Iris pigment epithelial cell (primary cell): ENCODE measurements at regions not wholly inside any gene's neighbourhood (a gene's known extent, or its start where the extent isn't known, plus 50 kb on each side); places are given as distances from the start of the nearest gene placed in this dataset.
A peak's percentile ranks its signal among the peaks of the same experiment; 100 is the strongest.
"Not testable (repeated sequence)": the region's sequence is repeated elsewhere in the genome, so short reads cannot be mapped to it uniquely, and the experiment has no call there.

Experiments used
- DNase-seq: peaks from one replicate; pipeline ENCODE4 v3.0.0-alpha.2; 2011; ENCODE audit warnings: low read depth

DNA sequence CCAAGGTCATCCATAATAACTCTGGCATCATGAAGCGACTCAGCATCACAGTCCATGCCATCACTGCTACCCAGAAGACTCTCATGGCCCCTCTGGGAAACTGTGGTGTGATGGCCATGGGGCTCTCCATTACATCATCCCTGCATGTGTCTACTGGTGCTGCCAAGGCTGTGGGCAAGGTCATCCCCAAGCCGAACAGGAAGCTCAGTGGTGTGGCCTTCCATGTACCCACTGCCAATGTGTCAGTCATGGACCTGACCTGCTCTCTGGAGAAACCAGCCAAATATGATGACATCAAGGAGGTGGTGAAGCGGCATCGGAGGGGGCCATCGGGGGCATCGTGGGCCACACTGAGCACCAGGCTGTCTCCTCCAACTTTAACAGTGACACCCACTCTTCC, 65.1 kb upstream of the ARHGAP29 start:
- no peak for DNase-seq

DNA sequence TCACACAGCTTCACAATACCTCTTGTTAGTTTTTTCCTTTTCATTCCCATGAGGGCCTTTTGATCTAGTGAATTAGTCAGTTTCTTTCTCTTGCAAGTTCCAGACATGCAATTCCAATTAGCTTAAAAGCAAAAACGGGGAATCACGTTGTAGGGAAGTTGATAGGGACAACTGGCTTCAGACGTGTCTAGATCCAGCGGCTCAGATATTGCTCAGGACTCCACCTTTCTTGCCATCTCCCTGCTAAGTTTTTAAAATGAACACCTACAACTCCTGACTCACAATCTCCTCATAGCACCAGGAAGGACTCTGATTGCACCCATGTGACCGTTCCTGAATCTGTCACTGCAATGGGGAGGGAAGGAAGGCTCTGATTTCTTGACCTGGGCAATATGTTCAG, 63.8 kb upstream of the ARHGAP29 start:
- no peak for DNase-seq

DNA sequence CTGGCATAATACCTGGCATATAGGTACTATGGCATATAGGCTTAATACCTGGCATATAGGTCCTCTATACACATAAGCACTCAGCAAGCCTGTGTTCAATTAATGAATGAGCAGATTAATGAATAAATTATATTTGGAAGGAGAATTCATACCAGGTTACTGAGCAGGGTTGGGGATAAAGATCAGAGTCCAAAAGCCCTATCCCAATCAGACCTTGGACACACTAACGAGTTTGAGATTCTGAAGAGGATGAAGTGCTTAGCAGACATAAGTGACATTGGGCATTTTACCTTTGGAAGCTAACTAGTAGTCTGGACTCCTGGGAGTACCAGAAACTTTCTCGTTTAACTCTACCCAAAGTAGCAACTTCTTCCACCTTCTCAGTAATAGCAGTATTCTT, 63.3 kb upstream of the ARHGAP29 start:
- no peak for DNase-seq

GRCh38 chr1:94299627-94300553, 62.5 kb upstream of the ARHGAP29 start:
- DNase-seq = peak; percentile 87

DNA sequence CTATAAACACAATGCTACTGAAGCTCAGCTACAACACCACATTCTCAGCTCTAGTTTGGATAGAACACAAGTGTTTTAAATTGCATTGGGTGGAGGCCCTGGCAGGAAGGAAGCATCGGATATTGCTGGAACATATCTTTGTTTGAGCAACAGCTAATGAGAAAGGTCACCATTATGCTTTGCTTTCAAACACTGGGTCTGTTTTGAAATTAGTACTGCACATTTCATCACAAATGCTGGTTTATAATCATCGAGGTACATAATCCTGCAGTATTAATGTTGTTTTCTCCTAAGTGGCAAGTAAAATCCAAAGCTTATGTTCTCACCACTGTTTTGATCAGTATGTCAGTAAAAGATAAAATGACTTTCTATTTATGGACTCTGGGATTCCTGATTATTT, 61.5 kb upstream of the ARHGAP29 start:
- DNase-seq = peak; percentile 81

- DNase-seq = peak; percentile 89
Measured at GRCh38 chr1:94296018-94296417, 58.6 kb upstream of the ARHGAP29 start.

DNA sequence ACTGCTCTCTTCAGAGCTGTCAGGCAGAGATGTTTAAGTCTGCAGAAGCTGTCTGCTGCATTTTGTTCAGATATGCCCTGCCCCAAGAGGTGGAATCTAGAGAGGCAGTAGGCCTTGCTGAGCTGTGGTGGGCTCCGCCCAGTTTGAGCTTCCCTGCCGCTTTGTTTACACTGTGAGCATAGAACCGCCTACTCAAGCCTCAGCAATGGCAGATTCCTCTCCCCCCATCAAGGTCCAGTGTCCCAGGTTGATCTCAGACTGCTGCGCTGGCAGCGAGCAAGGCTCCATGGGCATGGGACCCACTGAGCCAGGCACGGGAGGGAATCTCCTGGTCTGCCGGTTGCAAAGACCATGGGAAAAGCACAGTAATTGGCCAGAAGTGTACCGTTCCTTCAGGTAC, 55.6 kb upstream of the ARHGAP29 start:
- DNase-seq = not testable (repeated sequence)

GRCh38 chr1:94289244-94289643, 51.9 kb upstream of the ARHGAP29 start:
- not testable (repeated sequence) for DNase-seq
